Hepatocyte (in vitro differentiated cells): ENCODE measurements at regions not wholly inside any gene's neighbourhood (a gene's known extent, or its start where the extent isn't known, plus 50 kb on each side); places are given as distances from the start of the nearest gene placed in this dataset.

Source experiments
- CTCF ChIP-seq: fragments of 200-600 bp; sonication (generic); IDR thresholded peaks from 2 replicates; pipeline ENCODE4 v1.5.1; 2016; ENCODE audit warnings: antibody characterized with exemption, mild to moderate bottlenecking; ENCODE audit not compliant: poor library complexity
- EZH2 ChIP-seq: fragments of 200-600 bp; sonication (generic); IDR thresholded peaks from 2 replicates; pipeline ENCODE4 v1.6.1; 2016; ENCODE audit warnings: antibody characterized with exemption, mild to moderate bottlenecking, borderline replicate concordance

GRCh38 chr1:218763538-218763937 is 410.1 kb upstream of the LYPLAL1 start:
- no peak for TF ChIP-seq EZH2
- TF ChIP-seq CTCF = no peak
